HEK293T (cell line): ENCODE measurements at regions not wholly inside any gene's neighbourhood (a gene's known extent, or its start where the extent isn't known, plus 50 kb on each side); places are given as distances from the start of the nearest gene placed in this dataset.

Experiments used
- CTCF ChIA-PET: fragments of 350-600 bp; formaldehyde crosslinking; extraction: SDS; loops from one replicate; lab custom pipeline; 2021; ENCODE audit warnings: antibody characterized with exemption, inconsistent platforms; lab: Yijun Ruan, JAX
- POLR2A ChIA-PET: fragments of 350-600 bp; formaldehyde crosslinking; extraction: SDS; loops from one replicate; lab custom pipeline; 2020; ENCODE audit warnings: antibody characterized with exemption, inconsistent platforms; lab: Yijun Ruan, JAX
- DNase-seq: peaks from one replicate; pipeline ENCODE4 v3.0.0; 2012; ENCODE audit warnings: mixed read lengths; ENCODE audit errors: extremely low spot score
- ARNT ChIP-seq: fragments of 450-650 bp; IDR thresholded peaks from 2 replicates; pipeline ENCODE4 v1.6.1; 2017; ENCODE audit warnings: mild to moderate bottlenecking
- BHLHE40 ChIP-seq: fragments of 450-650 bp; IDR thresholded peaks from 2 replicates; pipeline ENCODE4 v1.6.1; 2016; ENCODE audit warnings: mild to moderate bottlenecking, moderate library complexity, borderline replicate concordance
- CTBP1 ChIP-seq: fragments of 450-650 bp; IDR thresholded peaks from 2 replicates; pipeline ENCODE4 v1.6.1; 2016; ENCODE audit warnings: borderline replicate concordance
- ELF4 ChIP-seq: fragments of 450-650 bp; IDR thresholded peaks from 2 replicates; pipeline ENCODE4 v1.6.1; 2017; ENCODE audit warnings: antibody characterized with exemption
- FOXA1 ChIP-seq: fragments of 450-650 bp; IDR thresholded peaks from 2 replicates; pipeline ENCODE4 v1.6.1; 2016; ENCODE audit warnings: mild to moderate bottlenecking
- FOXK2 ChIP-seq: fragments of 450-650 bp; IDR thresholded peaks from 2 replicates; pipeline ENCODE4 v1.6.1; 2016; ENCODE audit warnings: mild to moderate bottlenecking
- FOXM1 ChIP-seq: fragments of 450-650 bp; IDR thresholded peaks from 2 replicates; pipeline ENCODE4 v1.6.1; 2017; ENCODE audit warnings: mild to moderate bottlenecking, borderline replicate concordance
- HDGF ChIP-seq: fragments of 450-650 bp; IDR thresholded peaks from 2 replicates; pipeline ENCODE4 v1.6.1; 2017; ENCODE audit warnings: antibody characterized with exemption, borderline replicate concordance
- L3MBTL2 ChIP-seq: fragments of 450-650 bp; conservative IDR thresholded peaks from 2 replicates; pipeline ENCODE4 v1.6.1; 2016; ENCODE audit warnings: mild to moderate bottlenecking
- LEF1 ChIP-seq: fragments of 450-650 bp; IDR thresholded peaks from 2 replicates; pipeline ENCODE4 v1.6.1; 2017; ENCODE audit warnings: mild to moderate bottlenecking, borderline replicate concordance
- NFRKB ChIP-seq: fragments of 450-650 bp; IDR thresholded peaks from 2 replicates; pipeline ENCODE4 v1.6.1; 2016; ENCODE audit warnings: mild to moderate bottlenecking, moderate library complexity
- PKNOX1 ChIP-seq: fragments of 450-650 bp; IDR thresholded peaks from 2 replicates; pipeline ENCODE4 v1.6.1; 2016
- SP1 ChIP-seq: fragments of 450-650 bp; IDR thresholded peaks from 2 replicates; pipeline ENCODE4 v1.6.1; 2017
- SUZ12 ChIP-seq: fragments of 450-650 bp; IDR thresholded peaks from 2 replicates; pipeline ENCODE4 v1.6.1; 2016; ENCODE audit warnings: mild to moderate bottlenecking
- TARDBP ChIP-seq: fragments of 450-650 bp; IDR thresholded peaks from 2 replicates; pipeline ENCODE4 v1.6.1; 2016
- ZNF384 ChIP-seq: fragments of 450-650 bp; IDR thresholded peaks from 2 replicates; pipeline ENCODE4 v1.6.1; 2016

GRCh38 chr12:42791399-42791798, 201.9 kb upstream of the PRICKLE1 start:
- TF ChIP-seq ZNF384 (no peak), TARDBP (no peak), LEF1 (no peak), CTBP1 (no peak), NFRKB (no peak), FOXM1 (no peak), FOXK2 (no peak), SUZ12 (no peak), HDGF (no peak), FOXA1 (no peak), ARNT (no peak), ELF4 (no peak), PKNOX1 (no peak), L3MBTL2 (no peak), BHLHE40 (no peak), SP1 (no peak)
- DNase-seq = no peak
- ChIA-PET CTCF (no interaction called here), POLR2A (no interaction called here)

GRCh38 chr12:42790761-42791151, 201.2 kb upstream of the PRICKLE1 start:
- CTCF ChIA-PET = interaction anchor here (0.6 kb wide), 1 partner anchor 300 kb away, joined by 3 read pairs; no protein-coding TSS in a partner anchor
- POLR2A ChIA-PET = no interaction called here
- TF ChIP-seq FOXM1 (no peak), ARNT (no peak), ZNF384 (no peak), CTBP1 (no peak), L3MBTL2 (no peak), FOXA1 (no peak), BHLHE40 (no peak), NFRKB (no peak), ELF4 (no peak), SP1 (no peak), FOXK2 (no peak), HDGF (no peak), LEF1 (no peak), PKNOX1 (no peak), TARDBP (no peak)
- no peak for DNase-seq

GRCh38 chr12:42789808-42790760, 200.5 kb upstream of the PRICKLE1 start:
- TF ChIP-seq TARDBP (no peak), L3MBTL2 (no peak), PKNOX1 (no peak), HDGF (no peak), FOXM1 (no peak), BHLHE40 (no peak), CTBP1 (no peak), SUZ12 (no peak), ELF4 (no peak), SP1 (no peak), FOXA1 (no peak), NFRKB (no peak)
- no peak for DNase-seq
- POLR2A ChIA-PET = no interaction called here
- CTCF ChIA-PET = interaction anchor here (0.6 kb wide), 1 partner anchor 301 kb away, joined by 3 read pairs; no protein-coding TSS in a partner anchor

- TF ChIP-seq FOXA1 = no peak
- ChIA-PET CTCF (interaction anchor here (0.7 kb wide), 1 partner anchor 88 kb away, joined by 3 read pairs; no protein-coding TSS in a partner anchor), POLR2A (no interaction called here)
- no peak for DNase-seq
Measured at GRCh38 chr12:42786400-42787148, 197.0 kb upstream of the PRICKLE1 start.

- POLR2A ChIA-PET = no interaction called here
- TF ChIP-seq SUZ12 (no peak), SP1 (no peak), ARNT (no peak), L3MBTL2 (no peak), FOXK2 (no peak), TARDBP (no peak), BHLHE40 (no peak), FOXA1 (no peak), FOXM1 (no peak), HDGF (no peak), PKNOX1 (no peak), ZNF384 (no peak), LEF1 (no peak), ELF4 (no peak), CTBP1 (no peak), NFRKB (no peak)
- CTCF ChIA-PET = interaction anchor here (0.7 kb wide), 1 partner anchor 88 kb away, joined by 3 read pairs; no protein-coding TSS in a partner anchor
- DNase-seq = no peak
Measured at GRCh38 chr12:42785944-42786343, 196.4 kb upstream of the PRICKLE1 start.
